Keratinocyte (primary cell): ENCODE measurements at regions not wholly inside any gene's neighbourhood (a gene's known extent, or its start where the extent isn't known, plus 50 kb on each side); places are given as distances from the start of the nearest gene placed in this dataset.

Experiments used
- DNase-seq: peaks from one replicate; pipeline ENCODE4 v3.0.0-alpha.2; 2011; ENCODE audit warnings: low read depth, missing footprints, low spot score
- FAIRE-seq: peaks from 2 replicates; lab custom pipeline; 2011; peaks lifted over from hg19 to GRCh38; lab: Jason Lieb, UNC
- H2AFZ ChIP-seq: 2 replicates; pipeline ENCODE4 v1.6.0; 2012; ENCODE audit warnings: low read length, control low read depth, inconsistent platforms; ENCODE audit not compliant: control insufficient read depth
- H3K27ac ChIP-seq: 2 replicates; pipeline ENCODE4 v1.5.1; 2011; ENCODE audit warnings: low read length; ENCODE audit not compliant: control insufficient read depth, insufficient read depth
- H3K27me3 ChIP-seq: 3 replicates; pipeline ENCODE4 v1.6.0; 2011; ENCODE audit warnings: low read length; ENCODE audit not compliant: control insufficient read depth, insufficient read depth; ENCODE audit errors: extremely low read depth
- H3K36me3 ChIP-seq, 2 experiments: 2 replicates in 1 of 2; 3 replicates in 1 of 2; pipeline ENCODE4 v1.5.1; 2011; ENCODE audit warnings: low read length in 2 of 2, mild to moderate bottlenecking in 1 of 2; ENCODE audit not compliant: control insufficient read depth in 2 of 2, insufficient read depth in 2 of 2; ENCODE audit errors: extremely low read depth in 1 of 2
- H3K4me1 ChIP-seq: 3 replicates; pipeline ENCODE4 v1.5.1; 2011; ENCODE audit warnings: low read length; ENCODE audit not compliant: control insufficient read depth, insufficient read depth; ENCODE audit errors: extremely low read depth
- H3K4me2 ChIP-seq: 3 replicates; pipeline ENCODE4 v1.6.0; 2011; ENCODE audit warnings: low read depth, low read length; ENCODE audit not compliant: control insufficient read depth, insufficient read depth; ENCODE audit errors: extremely low read depth
- H3K4me3 ChIP-seq, 3 experiments: fragments of 200-600 bp in 1 of 3; sonication (generic) in 1 of 3; 2 replicates in 2 of 3; 3 replicates in 1 of 3; pipeline ENCODE4 v1.5.1; 2011 to 2016; ENCODE audit warnings: low read length in 3 of 3, mild to moderate bottlenecking in 3 of 3, control low read depth in 2 of 3, inconsistent platforms in 1 of 3, low read depth in 1 of 3, mixed read lengths in 1 of 3, mixed run types in 1 of 3, moderate library complexity in 1 of 3; ENCODE audit not compliant: control insufficient read depth in 2 of 3, insufficient read depth in 2 of 3; ENCODE audit errors: extremely low read depth in 1 of 3
- H3K79me2 ChIP-seq: 2 replicates; pipeline ENCODE4 v1.6.0; 2012; ENCODE audit warnings: low read length; ENCODE audit not compliant: control insufficient read depth, insufficient read depth
- H3K9ac ChIP-seq: 3 replicates; pipeline ENCODE4 v1.6.0; 2011; ENCODE audit warnings: low read length; ENCODE audit not compliant: control insufficient read depth, insufficient read depth; ENCODE audit errors: extremely low read depth
- H3K9me1 ChIP-seq: 3 replicates; pipeline ENCODE4 v1.6.0; 2011; ENCODE audit warnings: low read length; ENCODE audit not compliant: control insufficient read depth, insufficient read depth; ENCODE audit errors: extremely low read depth
- H3K9me3 ChIP-seq: 2 replicates; pipeline ENCODE4 v1.5.1; 2012; ENCODE audit warnings: low read depth, low read length; ENCODE audit not compliant: control insufficient read depth
- H4K20me1 ChIP-seq: 3 replicates; pipeline ENCODE4 v1.6.0; 2011; ENCODE audit warnings: low read length; ENCODE audit not compliant: control insufficient read depth, insufficient read depth; ENCODE audit errors: extremely low read depth
- EZH2 ChIP-seq: IDR thresholded peaks from one replicate; pipeline ENCODE4 v1.6.1; 2012; ENCODE audit warnings: inconsistent platforms, mild to moderate bottlenecking, low read length, moderate library complexity
- dilution Hi-C: fragments of 300-500 bp; cut with MboI; formaldehyde crosslinking; loops from one replicate; pipeline ENCODE4 v1.7.0; 2020; ENCODE audit warnings: low sequenced_read_pairs; ENCODE audit not compliant: extremely low pct_ligation_motif_present
- TF ChIP-seq, protein P1 (sequence below), 3 experiments: IDR thresholded peaks in 1 of 3; conservative IDR thresholded peaks in 1 of 3; optimal IDR thresholded peaks in 1 of 3; 2 replicates in 2 of 3; 3 replicates in 1 of 3; pipeline versions ENCODE3 to v1.5.1; 2011; ENCODE audit warnings: low read length in 3 of 3, mild to moderate bottlenecking in 3 of 3, moderate library complexity in 2 of 3, control low read depth in 1 of 3, inconsistent platforms in 1 of 3; ENCODE audit not compliant: insufficient read depth in 2 of 3; ENCODE audit errors: extremely low read depth in 1 of 3

GRCh38 chr5:136720674-136721073 lies 355.3 kb upstream of the TRPC7 start:
- H3K4me3 ChIP-seq, result no peak overlapping the region
- no peak overlapping the region for H2AFZ ChIP-seq
- H3K9me3 ChIP-seq, result no peaks in the 10 kb centered on the region
- no peaks in the 10 kb centered on the region for H3K27me3 ChIP-seq
- FAIRE-seq, result no peak
- no peak overlapping the region for H3K4me2 ChIP-seq
- TF ChIP-seq, protein P1, sequence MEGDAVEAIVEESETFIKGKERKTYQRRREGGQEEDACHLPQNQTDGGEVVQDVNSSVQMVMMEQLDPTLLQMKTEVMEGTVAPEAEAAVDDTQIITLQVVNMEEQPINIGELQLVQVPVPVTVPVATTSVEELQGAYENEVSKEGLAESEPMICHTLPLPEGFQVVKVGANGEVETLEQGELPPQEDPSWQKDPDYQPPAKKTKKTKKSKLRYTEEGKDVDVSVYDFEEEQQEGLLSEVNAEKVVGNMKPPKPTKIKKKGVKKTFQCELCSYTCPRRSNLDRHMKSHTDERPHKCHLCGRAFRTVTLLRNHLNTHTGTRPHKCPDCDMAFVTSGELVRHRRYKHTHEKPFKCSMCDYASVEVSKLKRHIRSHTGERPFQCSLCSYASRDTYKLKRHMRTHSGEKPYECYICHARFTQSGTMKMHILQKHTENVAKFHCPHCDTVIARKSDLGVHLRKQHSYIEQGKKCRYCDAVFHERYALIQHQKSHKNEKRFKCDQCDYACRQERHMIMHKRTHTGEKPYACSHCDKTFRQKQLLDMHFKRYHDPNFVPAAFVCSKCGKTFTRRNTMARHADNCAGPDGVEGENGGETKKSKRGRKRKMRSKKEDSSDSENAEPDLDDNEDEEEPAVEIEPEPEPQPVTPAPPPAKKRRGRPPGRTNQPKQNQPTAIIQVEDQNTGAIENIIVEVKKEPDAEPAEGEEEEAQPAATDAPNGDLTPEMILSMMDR (optimal IDR thresholded peaks at IDR 0.05 in 1 of 3, IDR thresholded peaks at IDR 0.05 in 1 of 3, conservative IDR thresholded peaks at IDR 0.05 in 1 of 3; ENCODE audit: extremely low read depth in 1 of 3, insufficient read depth in 2 of 3, low read length in 3 of 3), result no peak
- no peak for TF ChIP-seq EZH2
- H4K20me1 ChIP-seq, result no peaks in the 10 kb centered on the region
- no peak overlapping the region for H3K9ac ChIP-seq
- H3K9me1 ChIP-seq, result no peaks in the 10 kb centered on the region
- no peak overlapping the region for H3K27ac ChIP-seq
- no peak for DNase-seq
- no peaks in the 10 kb centered on the region for H3K4me1 ChIP-seq
- no peaks in the 10 kb centered on the region for H3K79me2 ChIP-seq
- dilution Hi-C loops, result no loop called here
- H3K36me3 ChIP-seq, result no peaks in the 10 kb centered on the region

- dilution Hi-C loops, result no loop called here
- Histone ChIP-seq H3K4me3 (no peak overlapping the region), H3K36me3 (no peaks in the 10 kb centered on the region), H3K9ac (no peak overlapping the region), H3K9me1 (no peaks in the 10 kb centered on the region), H3K27me3 (no peaks in the 10 kb centered on the region), H4K20me1 (no peaks in the 10 kb centered on the region), H3K4me1 (no peaks in the 10 kb centered on the region), H3K4me2 (no peak overlapping the region), H3K79me2 (no peaks in the 10 kb centered on the region), H2AFZ (no peak overlapping the region), H3K9me3 (no peaks in the 10 kb centered on the region), H3K27ac (no peak overlapping the region)
- TF ChIP-seq, protein P1 (optimal IDR thresholded peaks at IDR 0.05 in 1 of 3, IDR thresholded peaks at IDR 0.05 in 1 of 3, conservative IDR thresholded peaks at IDR 0.05 in 1 of 3; ENCODE audit: extremely low read depth in 1 of 3, insufficient read depth in 2 of 3, low read length in 3 of 3), result no peak
- TF ChIP-seq EZH2, result no peak
- no peak for FAIRE-seq
- DNase-seq, result no peak
Observed at GRCh38 chr5:136717917-136718316, 352.6 kb upstream of the TRPC7 start.
